HepG2 (cell line): ENCODE measurements at regions not wholly inside any gene's neighbourhood (a gene's known extent, or its start where the extent isn't known, plus 50 kb on each side); places are given as distances from the start of the nearest gene placed in this dataset.

Experiments
- IRF1 ChIP-seq: sonication (generic); formaldehyde crosslinking; IDR thresholded peaks from 2 replicates; pipeline ENCODE4 v1.4.0; 2020; ENCODE audit warnings: low read depth, mild to moderate bottlenecking, missing genetic modification reagents
- ZBTB40 ChIP-seq, 2 experiments: fragments of 450-650 bp in 1 of 2; sonication (generic) in 1 of 2; formaldehyde crosslinking in 1 of 2; IDR thresholded peaks; 2 replicates each; pipeline versions ENCODE4 v1.6.1 to v1.8.0; 2016 to 2022; ENCODE audit warnings: antibody characterized with exemption in 1 of 2, mild to moderate bottlenecking in 1 of 2, missing genetic modification reagents in 1 of 2
- ZMYM4 ChIP-seq: sonication (generic); formaldehyde crosslinking; IDR thresholded peaks from 2 replicates; pipeline ENCODE4 v1.8.1; 2023; ENCODE audit warnings: mild to moderate bottlenecking, missing genetic modification reagents
- ZNF296 ChIP-seq: sonication (generic); formaldehyde crosslinking; conservative IDR thresholded peaks from 2 replicates; pipeline ENCODE4 v1.5.0; 2020; ENCODE audit warnings: mild to moderate bottlenecking, missing genetic modification reagents
- ZNF850 ChIP-seq: sonication (generic); formaldehyde crosslinking; conservative IDR thresholded peaks from 2 replicates; pipeline ENCODE4 v1.9.0; 2021; ENCODE audit warnings: mild to moderate bottlenecking, missing genetic modification reagents

GRCh38 chr9:135275571-135276289 is 188.3 kb downstream of the OLFM1 start (continued):
- no peak for TF ChIP-seq ZBTB40 (IDR thresholded peaks at IDR 0.05)
- TF ChIP-seq ZBTB40 (CRISPR knock-in tag; IDR thresholded peaks at IDR 0.05): no peak
- no peak for TF ChIP-seq ZNF296 (CRISPR knock-in tag)
- no peak for TF ChIP-seq IRF1 (CRISPR knock-in tag)
- no peak for TF ChIP-seq ZMYM4 (CRISPR knock-in tag)
- no peak for TF ChIP-seq ZNF850
